ENCODE measurements at regions not wholly inside any gene's neighbourhood (a gene's known extent, or its start where the extent isn't known, plus 50 kb on each side); places are given as distances from the start of the nearest gene placed in this dataset.
"Not testable (repeated sequence)": the region's sequence is repeated elsewhere in the genome, so short reads cannot be mapped to it uniquely, and the experiment has no call there.

GRCh38 chr3:82761858-82762257 lies 1000.4 kb upstream of the GBE1 start:
- DNase-seq: no peak

- no peak for DNase-seq
Measured at GRCh38 chr3:82745544-82745943, 984.1 kb upstream of the GBE1 start.

- DNase-seq: no peak
Measured at GRCh38 chr3:82743196-82743595, 981.8 kb upstream of the GBE1 start.

GRCh38 chr3:82741346-82741745 lies 979.9 kb upstream of the GBE1 start:
- DNase-seq: no peak

GRCh38 chr3:82739390-82739789 lies 977.9 kb upstream of the GBE1 start:
- DNase-seq: no peak

- no peak for DNase-seq
Measured at GRCh38 chr3:82736696-82737277, 975.3 kb upstream of the GBE1 start.

GRCh38 chr3:82715091-82715856 lies 953.8 kb upstream of the GBE1 start:
- no peak for DNase-seq

GRCh38 chr3:82707035-82707434 lies 945.6 kb upstream of the GBE1 start:
- DNase-seq: no peak

- no peak for DNase-seq
Measured at GRCh38 chr3:82685761-82686160, 924.3 kb upstream of the GBE1 start.

- no peak for DNase-seq
Measured at GRCh38 chr3:82676356-82677026, 915.0 kb upstream of the GBE1 start.

- DNase-seq: no peak
Measured at GRCh38 chr3:82672966-82673365, 911.5 kb upstream of the GBE1 start.

- no peak for DNase-seq
Measured at GRCh38 chr3:82671466-82671865, 910.0 kb upstream of the GBE1 start.

- no peak for DNase-seq
Measured at GRCh38 chr3:82654708-82655107, 893.3 kb upstream of the GBE1 start.

GRCh38 chr3:82643948-82644347 lies 882.5 kb upstream of the GBE1 start:
- no peak for DNase-seq

- no peak for DNase-seq
Measured at GRCh38 chr3:82641701-82642100, 880.3 kb upstream of the GBE1 start.

GRCh38 chr3:82640254-82640653 lies 878.8 kb upstream of the GBE1 start:
- DNase-seq: no peak

- no peak for DNase-seq
Measured at GRCh38 chr3:82637574-82637973, 876.1 kb upstream of the GBE1 start.

- no peak for DNase-seq
Measured at GRCh38 chr3:82636177-82636576, 874.7 kb upstream of the GBE1 start.

- DNase-seq: no peak
Measured at GRCh38 chr3:82633319-82633718, 871.9 kb upstream of the GBE1 start.

GRCh38 chr3:82629937-82630336 lies 868.5 kb upstream of the GBE1 start:
- DNase-seq: no peak

- DNase-seq: no peak
Measured at GRCh38 chr3:82628385-82629014, 867.1 kb upstream of the GBE1 start.

GRCh38 chr3:82627733-82628132 lies 866.3 kb upstream of the GBE1 start:
- DNase-seq: no peak

- not testable (repeated sequence) for DNase-seq
Measured at GRCh38 chr3:82620744-82621143, 859.3 kb upstream of the GBE1 start.
